ENCODE measurements at regions not wholly inside any gene's neighbourhood (a gene's known extent, or its start where the extent isn't known, plus 50 kb on each side); places are given as distances from the start of the nearest gene placed in this dataset.

GRCh38 chr3:88985491-88985890, 121.9 kb upstream of the EPHA3 start:
- FAIRE-seq: no peak
- Histone ChIP-seq H3K27ac (no peak overlapping the region), H3K4me1 (no peaks in the 10 kb centered on the region), H3K4me2 (no peak overlapping the region), H3K4me3 (no peak overlapping the region), H3K9me3 (no peaks in the 10 kb centered on the region)
- TF ChIP-seq ELK1 (IDR thresholded peaks at IDR 0.05; ENCODE audit: low read depth, low read length) (no peak), TP53 (CRISPR knock-in tag; IDR thresholded peaks at IDR 0.05) (no peak), PHF8 (IDR thresholded peaks at IDR 0.05; ENCODE audit: borderline replicate concordance, low read depth) (no peak), CTCF (IDR thresholded peaks at IDR 0.05) (no peak), HMGXB4 (CRISPR knock-in tag; IDR thresholded peaks at IDR 0.05; ENCODE audit: borderline replicate concordance) (no peak), HOXA7 (CRISPR knock-in tag; IDR thresholded peaks at IDR 0.05) (no peak), ZSCAN20 (CRISPR knock-in tag; IDR thresholded peaks at IDR 0.05) (no peak), CHD4 (IDR thresholded peaks at IDR 0.05; ENCODE audit: borderline replicate concordance) (no peak), ZNF302 (CRISPR knock-in tag; IDR thresholded peaks at IDR 0.05) (no peak), CBX2 (IDR thresholded peaks at IDR 0.05; ENCODE audit: borderline replicate concordance, low read depth) (no peak), KDM1A (IDR thresholded peaks at IDR 0.05; ENCODE audit: low read depth) (no peak), JUN (IDR thresholded peaks at IDR 0.05) (no peak), ZFP36 (IDR thresholded peaks at IDR 0.05; ENCODE audit: borderline replicate concordance, partially characterized antibody) (no peak), HES2 (IDR thresholded peaks at IDR 0.05) (no peak), KDM5A (IDR thresholded peaks at IDR 0.05) (no peak)
- WGBS (ENCODE audit: missing lambda C conversion rate): 0% methylated on average over 1 of the region's 1 CpG
- ChIA-PET CTCF (no interaction called here), POLR2A (no interaction called here)
- ATAC-seq: no peak
- no peak for DNase-seq (ENCODE audit: low read depth in 1 of 2, low spot score in 1 of 2)

GRCh38 chr3:88986834-88987233, 120.6 kb upstream of the EPHA3 start:
- no peak for DNase-seq (ENCODE audit: low read depth in 1 of 2, low spot score in 1 of 2)
- FAIRE-seq: no peak
- no peak for ATAC-seq
- H3K4me2 ChIP-seq: no peak overlapping the region
- H3K4me3 ChIP-seq: no peak overlapping the region
- TF ChIP-seq RFX5 (IDR thresholded peaks at IDR 0.05): no peak
- TF ChIP-seq EHF (CRISPR knock-in tag; IDR thresholded peaks at IDR 0.05): no peak
- no peak for TF ChIP-seq ZFP36 (IDR thresholded peaks at IDR 0.05; ENCODE audit: borderline replicate concordance, partially characterized antibody)
- TF ChIP-seq RARB (CRISPR knock-in tag; IDR thresholded peaks at IDR 0.05): no peak
- no peak for TF ChIP-seq HEYL (CRISPR knock-in tag; IDR thresholded peaks at IDR 0.05)
- POLR2A ChIA-PET: interaction anchor here (0.7 kb wide), 1 partner anchor 27 kb away, joined by 16 read pairs; no protein-coding TSS in a partner anchor
- no peak overlapping the region for H3K27ac ChIP-seq
- no peaks in the 10 kb centered on the region for H3K4me1 ChIP-seq
- 0% methylated on average over 2 of the region's 2 CpGs for WGBS (ENCODE audit: missing lambda C conversion rate)
- no peaks in the 10 kb centered on the region for H3K9me3 ChIP-seq
- CTCF ChIA-PET: interaction anchor here (0.8 kb wide), 1 partner anchor 10 kb away, joined by 3 read pairs; no protein-coding TSS in a partner anchor

- no peaks in the 10 kb centered on the region for H3K4me1 ChIP-seq
- H3K4me2 ChIP-seq: no peak overlapping the region
- no peaks in the 10 kb centered on the region for H3K9me3 ChIP-seq
- H3K27ac ChIP-seq: no peak overlapping the region
- DNase-seq (ENCODE audit: low read depth in 1 of 2, low spot score in 1 of 2) (no peak), FAIRE-seq (no peak), ATAC-seq (no peak)
- ChIA-PET POLR2A (no interaction called here), CTCF (no interaction called here)
- TF ChIP-seq POLR2A (IDR thresholded peaks at IDR 0.05; ENCODE audit: low read length) (no peak), HMGXB4 (CRISPR knock-in tag; IDR thresholded peaks at IDR 0.05; ENCODE audit: borderline replicate concordance) (no peak), RARB (CRISPR knock-in tag; IDR thresholded peaks at IDR 0.05) (no peak), TFCP2L1 (CRISPR knock-in tag; IDR thresholded peaks at IDR 0.05) (no peak), RCOR1 (IDR thresholded peaks at IDR 0.05; ENCODE audit: low read depth, low read length) (no peak), CBX8 (IDR thresholded peaks at IDR 0.05) (no peak), POLR2AphosphoS2 (conservative IDR thresholded peaks at IDR 0.05; ENCODE audit: low read length) (no peak), HEYL (CRISPR knock-in tag; IDR thresholded peaks at IDR 0.05) (no peak), RFX5 (IDR thresholded peaks at IDR 0.05) (no peak), RNF2 (IDR thresholded peaks at IDR 0.05; ENCODE audit: borderline replicate concordance, low read depth) (no peak), MAFK (IDR thresholded peaks at IDR 0.05; ENCODE audit: partially characterized antibody) (no peak), TP53 (CRISPR knock-in tag; IDR thresholded peaks at IDR 0.05) (no peak), ZSCAN20 (CRISPR knock-in tag; IDR thresholded peaks at IDR 0.05) (no peak)
- no peak overlapping the region for H3K4me3 ChIP-seq
Measured at GRCh38 chr3:88987776-88988175, 119.6 kb upstream of the EPHA3 start.
